ENCODE measurements at regions not wholly inside any gene's neighbourhood (a gene's known extent, or its start where the extent isn't known, plus 50 kb on each side); places are given as distances from the start of the nearest gene placed in this dataset.

GRCh38 chr2:18719978-18720775 is 130.8 kb upstream of the NT5C1B start:
- DNase-seq (ENCODE audit: low read depth, low spot score) = peak; percentile 40
- ChIA-PET CTCF (no interaction called here), POLR2A (interaction anchor here (0.5 to 1.0 kb wide), 2 partner anchors 18 to 111 kb away, joined by 3 read pairs; no protein-coding TSS in a partner anchor)
- TF ChIP-seq CTCF (IDR thresholded peaks at IDR 0.05; ENCODE audit: insufficient read depth, low read length, missing control alignments) = no peak
- H3K4me3 ChIP-seq (ENCODE audit: low read depth, low read length) = no peak overlapping the region

GRCh38 chr2:18708203-18708715 is 118.9 kb upstream of the NT5C1B start:
- H3K4me3 ChIP-seq (ENCODE audit: low read depth, low read length) = no peak overlapping the region
- ChIA-PET POLR2A (no interaction called here), CTCF (no interaction called here)
- TF ChIP-seq CTCF (IDR thresholded peaks at IDR 0.05; ENCODE audit: insufficient read depth, low read length, missing control alignments) = no peak
- no peak for DNase-seq (ENCODE audit: low read depth, low spot score)

- DNase-seq (ENCODE audit: low read depth, low spot score) = no peak
- ChIA-PET POLR2A (no interaction called here), CTCF (no interaction called here)
- no peak overlapping the region for H3K4me3 ChIP-seq (ENCODE audit: low read depth, low read length)
- no peak for TF ChIP-seq CTCF (IDR thresholded peaks at IDR 0.05; ENCODE audit: insufficient read depth, low read length, missing control alignments)
These were observed 116.6 kb upstream of the NT5C1B start for GRCh38 chr2:18706001-18706400.

GRCh38 chr2:18704276-18704675 is 114.9 kb upstream of the NT5C1B start:
- ChIA-PET POLR2A (no interaction called here), CTCF (interaction anchor here (0.6 to 1.2 kb wide), 2 partner anchors 183 to 255 kb away, joined by 3 to 6 read pairs; no protein-coding TSS in a partner anchor)
- no peak for TF ChIP-seq CTCF (IDR thresholded peaks at IDR 0.05; ENCODE audit: insufficient read depth, low read length, missing control alignments)
- no peak overlapping the region for H3K4me3 ChIP-seq (ENCODE audit: low read depth, low read length)
- DNase-seq (ENCODE audit: low read depth, low spot score) = no peak

GRCh38 chr2:18703555-18703954 is 114.2 kb upstream of the NT5C1B start:
- POLR2A ChIA-PET = no interaction called here
- CTCF ChIA-PET = interaction anchor here (1.1 to 2.5 kb wide), 3 partner anchors 10 to 183 kb away, joined by 4 to 12 read pairs (median 6); no protein-coding TSS in a partner anchor
- DNase-seq (ENCODE audit: low read depth, low spot score) = no peak

More at GRCh38 chr2:18703555-18703954, 114.2 kb upstream of the NT5C1B start:
- no peak for TF ChIP-seq CTCF (IDR thresholded peaks at IDR 0.05; ENCODE audit: insufficient read depth, low read length, missing control alignments)
- H3K4me3 ChIP-seq (ENCODE audit: low read depth, low read length) = no peak overlapping the region
